ENCODE measurements at regions not wholly inside any gene's neighbourhood (a gene's known extent, or its start where the extent isn't known, plus 50 kb on each side); places are given as distances from the start of the nearest gene placed in this dataset.
"Not testable (repeated sequence)": the region's sequence is repeated elsewhere in the genome, so short reads cannot be mapped to it uniquely, and the experiment has no call there.

DNA sequence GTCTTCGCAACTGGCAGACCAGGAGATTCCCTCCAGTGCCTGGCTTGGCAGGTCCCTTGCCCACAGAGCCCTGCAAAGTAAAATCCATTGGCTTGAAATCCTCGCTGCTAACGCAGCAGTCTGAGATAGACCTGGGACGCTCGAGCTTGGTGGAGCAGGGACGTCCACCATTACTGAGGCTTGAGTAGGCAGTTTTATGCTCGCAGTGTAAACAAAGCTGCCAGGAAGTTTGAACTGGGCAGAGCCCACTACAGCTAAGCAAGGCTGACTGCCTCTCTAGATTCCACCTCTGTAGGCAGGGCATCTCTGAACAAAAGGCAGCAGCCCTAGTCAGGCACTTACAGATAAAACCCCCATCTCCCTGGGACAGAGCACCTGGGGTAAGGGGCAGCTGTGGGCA lies 205.0 kb upstream of the MME start:
- Histone ChIP-seq H3K4me1 (ENCODE audit: control insufficient read depth in 2 of 2, insufficient read depth in 2 of 2, low read length in 2 of 2) (no peaks in the 10 kb centered on the region), H3K4me3 (ENCODE audit: low read length) (no peak overlapping the region), H3K27me3 (ENCODE audit: control insufficient read depth in 2 of 2, insufficient read depth in 2 of 2, low read length in 2 of 2) (no peaks in the 10 kb centered on the region), H3K36me3 (ENCODE audit: control insufficient read depth in 2 of 3, insufficient read depth in 3 of 3, low read length in 3 of 3) (no peaks in the 10 kb centered on the region), H3K9me3 (ENCODE audit: control insufficient read depth in 2 of 3, low read length in 3 of 3) (no peaks in the 10 kb centered on the region), H3K27ac (ENCODE audit: low read depth, low read length) (no peak overlapping the region)
- H3K4me1 Mint-ChIP-seq, result no peaks in the 10 kb centered on the region
- intact Hi-C loops (cut with micrococcal nuclease), result no loop called here
- ChIA-PET POLR2A (no interaction called here), CTCF (no interaction called here)
- peaks cover 0 to 7% (median 0%) of the 10 kb centered on the region in 5 donors for H3K36me3 Mint-ChIP-seq
- H3K27ac Mint-ChIP-seq, result no peak overlapping the region
- ATAC-seq, result no peak
- peaks cover 0 to 11% (median 3%) of the 10 kb centered on the region in 5 donors for H3K27me3 Mint-ChIP-seq
- H3K4me3 Mint-ChIP-seq, result no peak overlapping the region
- no peak for DNase-seq
- peaks cover 0 to 22% (median 9%) of the 10 kb centered on the region in 11 donors for H3K9me3 Mint-ChIP-seq

DNA sequence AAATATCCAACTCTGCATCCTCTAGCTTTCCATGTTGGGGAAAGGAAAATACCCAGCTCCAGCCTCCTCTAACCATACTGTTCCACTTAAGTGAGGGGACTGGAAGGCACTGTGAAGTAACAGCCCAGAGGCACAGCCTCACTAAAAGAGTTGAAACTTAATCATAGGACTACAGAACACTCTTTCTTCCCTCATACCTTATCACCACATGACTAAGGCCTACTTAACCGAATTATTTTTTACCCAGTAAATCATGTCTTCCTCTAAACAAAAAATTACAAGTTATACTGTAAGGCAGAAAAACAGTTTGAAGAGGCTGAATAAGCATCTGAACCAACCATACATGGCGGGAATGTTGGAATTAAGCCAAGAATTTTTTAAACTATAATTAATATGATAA lies 207.4 kb upstream of the MME start:
- peaks cover 0 to 10% (median 2%) of the 10 kb centered on the region in 11 donors for H3K9me3 Mint-ChIP-seq
- H3K27ac Mint-ChIP-seq, result no peak overlapping the region
- Histone ChIP-seq H3K27me3 (ENCODE audit: control insufficient read depth in 2 of 2, insufficient read depth in 2 of 2, low read length in 2 of 2) (no peaks in the 10 kb centered on the region), H3K4me3 (ENCODE audit: low read length) (no peak overlapping the region), H3K27ac (ENCODE audit: low read depth, low read length) (no peak overlapping the region), H3K4me1 (ENCODE audit: control insufficient read depth in 2 of 2, insufficient read depth in 2 of 2, low read length in 2 of 2) (no peaks in the 10 kb centered on the region), H3K9me3 (ENCODE audit: control insufficient read depth in 2 of 3, low read length in 3 of 3) (no peaks in the 10 kb centered on the region), H3K36me3 (ENCODE audit: control insufficient read depth in 2 of 3, insufficient read depth in 3 of 3, low read length in 3 of 3) (no peaks in the 10 kb centered on the region)
- peaks cover 0 to 11% (median 3%) of the 10 kb centered on the region in 5 donors for H3K27me3 Mint-ChIP-seq
- ATAC-seq (no peak), DNase-seq (no peak)
- H3K4me1 Mint-ChIP-seq, result no peaks in the 10 kb centered on the region
- intact Hi-C loops (cut with micrococcal nuclease), result no loop called here
- ChIA-PET POLR2A (no interaction called here), CTCF (no interaction called here)
- peaks cover 0 to 2% (median 0%) of the 10 kb centered on the region in 5 donors for H3K36me3 Mint-ChIP-seq
- H3K4me3 Mint-ChIP-seq, result no peak overlapping the region

DNA sequence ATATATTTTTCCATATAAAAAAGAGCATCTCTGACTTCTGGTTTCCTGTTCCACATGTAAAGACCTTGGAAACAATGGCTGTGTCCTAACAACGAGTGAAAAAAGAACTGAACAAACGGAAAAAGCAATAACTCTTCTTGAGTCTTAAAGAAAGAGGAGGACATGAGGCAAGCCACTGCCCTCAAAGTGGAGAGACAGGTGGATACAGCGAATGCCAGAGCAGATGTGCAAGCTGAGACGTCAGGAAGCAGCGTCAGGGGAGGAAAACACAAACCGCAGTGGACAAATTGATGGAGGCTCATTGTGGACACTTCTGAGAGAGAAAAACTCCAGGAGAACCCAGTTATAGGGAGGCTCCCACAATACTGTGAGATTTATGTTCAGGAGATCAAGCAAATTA lies 208.0 kb upstream of the MME start:
- H3K4me1 Mint-ChIP-seq, result no peaks in the 10 kb centered on the region
- Histone ChIP-seq H3K27me3 (ENCODE audit: control insufficient read depth in 2 of 2, insufficient read depth in 2 of 2, low read length in 2 of 2) (no peaks in the 10 kb centered on the region), H3K4me1 (ENCODE audit: control insufficient read depth in 2 of 2, insufficient read depth in 2 of 2, low read length in 2 of 2) (no peaks in the 10 kb centered on the region), H3K9me3 (ENCODE audit: control insufficient read depth in 2 of 3, low read length in 3 of 3) (no peaks in the 10 kb centered on the region), H3K27ac (ENCODE audit: low read depth, low read length) (no peak overlapping the region), H3K36me3 (ENCODE audit: control insufficient read depth in 2 of 3, insufficient read depth in 3 of 3, low read length in 3 of 3) (no peaks in the 10 kb centered on the region), H3K4me3 (ENCODE audit: low read length) (no peak overlapping the region)
- intact Hi-C loops (cut with micrococcal nuclease), result no loop called here
- H3K36me3 Mint-ChIP-seq, result no peaks in the 10 kb centered on the region
- peak overlapping the region in 1 of 9 donors; percentile 61 for H3K27ac Mint-ChIP-seq
- ChIA-PET CTCF (no interaction called here), POLR2A (no interaction called here)
- peaks cover 0 to 11% (median 3%) of the 10 kb centered on the region in 5 donors for H3K27me3 Mint-ChIP-seq
- H3K9me3 Mint-ChIP-seq, result peaks cover 0 to 9% (median 1%) of the 10 kb centered on the region in 11 donors
- ATAC-seq, result no peak
- DNase-seq, result no peak
- no peak overlapping the region for H3K4me3 Mint-ChIP-seq

DNA sequence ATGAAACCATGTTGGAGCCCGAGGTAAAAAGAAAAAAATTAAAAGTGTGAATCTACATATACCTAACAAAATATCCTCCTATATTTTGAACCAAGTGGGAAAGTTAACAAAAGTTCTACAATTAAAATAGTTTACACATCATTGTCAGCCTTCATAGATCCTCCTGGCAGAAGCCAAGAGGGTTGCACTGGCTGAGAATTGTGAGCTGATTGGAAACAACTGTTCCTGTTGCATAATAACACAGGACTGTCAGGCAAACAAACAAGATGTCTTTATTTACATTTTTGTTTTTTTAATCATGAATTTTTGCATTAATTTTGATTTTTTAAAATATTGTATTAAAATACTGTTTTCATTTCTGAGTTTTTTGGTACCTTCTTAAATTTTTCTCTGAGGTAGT lies 215.2 kb upstream of the MME start:
- H3K9me3 ChIP-seq (ENCODE audit: control insufficient read depth in 2 of 3, low read length in 3 of 3), result no peaks in the 10 kb centered on the region
- H3K27ac Mint-ChIP-seq, result no peak overlapping the region
- no peaks in the 10 kb centered on the region for H3K36me3 ChIP-seq (ENCODE audit: control insufficient read depth in 2 of 3, insufficient read depth in 3 of 3, low read length in 3 of 3)
- no peaks in the 10 kb centered on the region for H3K27me3 ChIP-seq (ENCODE audit: control insufficient read depth in 2 of 2, insufficient read depth in 2 of 2, low read length in 2 of 2)
- no peak overlapping the region for H3K4me3 ChIP-seq (ENCODE audit: low read length)
- ChIA-PET CTCF (no interaction called here), POLR2A (no interaction called here)
- DNase-seq (no peak), ATAC-seq (no peak)
- H3K4me3 Mint-ChIP-seq, result no peak overlapping the region
- H3K4me1 Mint-ChIP-seq, result no peaks in the 10 kb centered on the region
- H3K9me3 Mint-ChIP-seq, result peaks cover 0 to 4% (median 0%) of the 10 kb centered on the region in 11 donors
- no peaks in the 10 kb centered on the region for H3K4me1 ChIP-seq (ENCODE audit: control insufficient read depth in 2 of 2, insufficient read depth in 2 of 2, low read length in 2 of 2)
- no peak overlapping the region for H3K27ac ChIP-seq (ENCODE audit: low read depth, low read length)
- intact Hi-C loops (cut with micrococcal nuclease), result no loop called here
- H3K27me3 Mint-ChIP-seq, result no peaks in the 10 kb centered on the region
- no peaks in the 10 kb centered on the region for H3K36me3 Mint-ChIP-seq

DNA sequence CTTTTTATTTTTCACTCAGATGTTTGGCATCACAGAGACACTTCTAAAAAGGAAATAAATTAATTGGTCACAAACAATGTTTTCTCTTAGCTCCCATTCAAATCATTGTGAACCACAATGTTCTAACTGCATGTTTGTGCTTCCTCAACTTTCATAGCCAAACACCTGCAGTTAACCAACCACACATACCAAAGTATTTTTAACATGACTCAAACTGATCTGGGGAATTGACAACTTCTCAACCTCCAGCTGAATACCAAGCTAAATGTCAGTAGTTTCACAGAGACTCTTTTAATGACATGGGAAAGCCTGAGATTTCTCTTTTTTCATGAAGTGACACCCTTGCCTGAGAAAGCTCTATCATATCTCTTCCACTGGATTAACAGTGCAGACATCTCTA lies 217.9 kb upstream of the MME start:
- Mint-ChIP-seq H3K27ac (no peak overlapping the region), H3K27me3 (no peaks in the 10 kb centered on the region), H3K9me3 (peaks cover 0 to 6% (median 0%) of the 10 kb centered on the region in 11 donors), H3K4me3 (no peak overlapping the region), H3K4me1 (no peaks in the 10 kb centered on the region), H3K36me3 (no peaks in the 10 kb centered on the region)
- Histone ChIP-seq H3K27me3 (ENCODE audit: control insufficient read depth in 2 of 2, insufficient read depth in 2 of 2, low read length in 2 of 2) (no peaks in the 10 kb centered on the region), H3K36me3 (ENCODE audit: control insufficient read depth in 2 of 3, insufficient read depth in 3 of 3, low read length in 3 of 3) (no peaks in the 10 kb centered on the region), H3K4me3 (ENCODE audit: low read length) (no peak overlapping the region), H3K4me1 (ENCODE audit: control insufficient read depth in 2 of 2, insufficient read depth in 2 of 2, low read length in 2 of 2) (no peaks in the 10 kb centered on the region), H3K27ac (ENCODE audit: low read depth, low read length) (no peak overlapping the region), H3K9me3 (ENCODE audit: control insufficient read depth in 2 of 3, low read length in 3 of 3) (no peaks in the 10 kb centered on the region)
- CTCF ChIA-PET, result interaction anchor here (0.7 kb wide), 1 partner anchor 27 kb away, joined by 3 read pairs; no protein-coding TSS in a partner anchor
- intact Hi-C loops (cut with micrococcal nuclease), result no loop called here
- ATAC-seq (no peak), DNase-seq (no peak)
- POLR2A ChIA-PET, result no interaction called here

DNA sequence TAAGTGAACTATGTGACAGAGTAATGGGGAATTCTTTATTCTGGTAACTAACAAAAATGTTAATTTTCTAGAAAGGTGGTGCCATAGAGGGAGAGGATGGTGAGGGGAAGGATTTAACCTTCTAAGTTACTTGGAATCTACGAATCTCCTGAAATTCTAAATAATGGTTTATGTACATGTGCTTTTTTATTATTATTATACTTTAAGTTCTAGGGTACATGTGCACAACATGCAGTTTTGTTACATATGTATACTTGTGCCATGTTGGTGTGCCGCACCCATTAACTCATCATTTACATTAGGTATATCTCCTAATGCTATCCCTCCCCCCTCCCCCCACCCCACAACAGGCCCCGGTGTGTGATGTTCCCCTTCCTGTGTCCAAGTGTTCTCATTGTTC lies 227.1 kb upstream of the MME start:
- H3K4me3 Mint-ChIP-seq; H3K27me3 ChIP-seq (ENCODE audit: control insufficient read depth in 2 of 2, insufficient read depth in 2 of 2, low read length in 2 of 2); H3K4me3 ChIP-seq (ENCODE audit: low read length); intact Hi-C loops (cut with micrococcal nuclease); POLR2A ChIA-PET; ATAC-seq; CTCF ChIA-PET; DNase-seq; H3K27ac ChIP-seq (ENCODE audit: low read depth, low read length); H3K9me3 ChIP-seq (ENCODE audit: control insufficient read depth in 2 of 3, low read length in 3 of 3); H3K4me1 ChIP-seq (ENCODE audit: control insufficient read depth in 2 of 2, insufficient read depth in 2 of 2, low read length in 2 of 2); H3K27me3 Mint-ChIP-seq; H3K4me1 Mint-ChIP-seq; H3K27ac Mint-ChIP-seq; H3K36me3 Mint-ChIP-seq; H3K36me3 ChIP-seq (ENCODE audit: control insufficient read depth in 2 of 3, insufficient read depth in 3 of 3, low read length in 3 of 3): not testable (repeated sequence)
- H3K9me3 Mint-ChIP-seq, result peaks cover 0 to 12% (median 5%) of the 10 kb centered on the region in 11 donors

DNA sequence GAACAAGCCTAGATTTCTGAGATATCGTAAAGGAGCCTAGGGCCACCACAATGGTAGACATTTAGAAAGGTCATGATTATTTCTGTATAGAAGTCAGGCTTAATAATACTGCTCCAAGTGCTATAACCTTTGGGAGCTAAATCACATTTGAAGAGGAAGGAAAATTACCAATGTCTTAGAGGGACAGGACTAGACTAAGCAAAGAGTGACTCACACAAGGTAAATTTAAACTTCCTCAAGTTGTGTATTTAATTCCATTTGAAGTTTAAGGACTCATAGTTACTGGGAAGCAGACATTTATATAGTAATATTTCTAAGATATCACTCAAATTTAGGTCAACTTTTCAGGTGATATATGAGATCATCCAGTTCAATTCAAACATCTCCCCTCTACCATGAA lies 227.6 kb upstream of the MME start:
- Histone ChIP-seq H3K4me1 (ENCODE audit: control insufficient read depth in 2 of 2, insufficient read depth in 2 of 2, low read length in 2 of 2) (no peaks in the 10 kb centered on the region), H3K4me3 (ENCODE audit: low read length) (no peak overlapping the region), H3K27me3 (ENCODE audit: control insufficient read depth in 2 of 2, insufficient read depth in 2 of 2, low read length in 2 of 2) (no peaks in the 10 kb centered on the region), H3K9me3 (ENCODE audit: control insufficient read depth in 2 of 3, low read length in 3 of 3) (no peaks in the 10 kb centered on the region), H3K36me3 (ENCODE audit: control insufficient read depth in 2 of 3, insufficient read depth in 3 of 3, low read length in 3 of 3) (no peaks in the 10 kb centered on the region), H3K27ac (ENCODE audit: low read depth, low read length) (no peak overlapping the region)
- DNase-seq (no peak), ATAC-seq (no peak)
- Mint-ChIP-seq H3K27ac (no peak overlapping the region), H3K9me3 (peaks cover 0 to 12% (median 5%) of the 10 kb centered on the region in 11 donors), H3K4me1 (no peaks in the 10 kb centered on the region), H3K36me3 (no peaks in the 10 kb centered on the region), H3K27me3 (no peaks in the 10 kb centered on the region), H3K4me3 (no peak overlapping the region)
- CTCF ChIA-PET, result no interaction called here
- POLR2A ChIA-PET, result no interaction called here
- intact Hi-C loops (cut with micrococcal nuclease), result no loop called here
